ENCODE measurements at regions not wholly inside any gene's neighbourhood (a gene's known extent, or its start where the extent isn't known, plus 50 kb on each side); places are given as distances from the start of the nearest gene placed in this dataset.

GRCh38 chr10:8289186-8289924 lies 234.9 kb downstream of the GATA3 start:
- Histone ChIP-seq H3K36me3 (no peaks in the 10 kb centered on the region), H3K4me3 (no peak overlapping the region), H3K27ac (no peak overlapping the region), H3K27me3 (no peaks in the 10 kb centered on the region), H3K9me3 (no peaks in the 10 kb centered on the region), H3K4me1 (no peaks in the 10 kb centered on the region)
- no peak for DNase-seq
- intact Hi-C loops (cut with DNase I): no loop called here
- no peak for TF ChIP-seq CTCF (IDR thresholded peaks at IDR 0.05)
- no peak for ATAC-seq

- Histone ChIP-seq H3K27ac (no peak overlapping the region), H3K36me3 (no peaks in the 10 kb centered on the region), H3K4me3 (no peak overlapping the region), H3K27me3 (peaks cover 11% of the 10 kb centered on the region), H3K4me1 (no peaks in the 10 kb centered on the region), H3K9me3 (no peaks in the 10 kb centered on the region)
- DNase-seq (no peak), ATAC-seq (no peak)
- intact Hi-C loops (cut with DNase I): no loop called here
- TF ChIP-seq CTCF (IDR thresholded peaks at IDR 0.05): no peak
These were observed 240.3 kb downstream of the GATA3 start for GRCh38 chr10:8294779-8295178.

- H3K4me1 ChIP-seq: no peaks in the 10 kb centered on the region
- H3K36me3 ChIP-seq: no peaks in the 10 kb centered on the region
- intact Hi-C loops (cut with DNase I): no loop called here
- peaks cover 11% of the 10 kb centered on the region for H3K27me3 ChIP-seq
- no peak for TF ChIP-seq CTCF (IDR thresholded peaks at IDR 0.05)
- DNase-seq (no peak), ATAC-seq (no peak)
- no peak overlapping the region for H3K27ac ChIP-seq
- H3K9me3 ChIP-seq: no peaks in the 10 kb centered on the region
- no peak overlapping the region for H3K4me3 ChIP-seq
These were observed 240.8 kb downstream of the GATA3 start for GRCh38 chr10:8295311-8295710.

- Histone ChIP-seq H3K36me3 (no peaks in the 10 kb centered on the region), H3K9me3 (no peaks in the 10 kb centered on the region), H3K4me1 (no peaks in the 10 kb centered on the region), H3K4me3 (no peak overlapping the region), H3K27me3 (peaks cover 11% of the 10 kb centered on the region), H3K27ac (no peak overlapping the region)
- intact Hi-C loops (cut with DNase I): no loop called here
- ATAC-seq (no peak), DNase-seq (no peak)
- no peak for TF ChIP-seq CTCF (IDR thresholded peaks at IDR 0.05)
These were observed 241.7 kb downstream of the GATA3 start for GRCh38 chr10:8296090-8296733.

- no peaks in the 10 kb centered on the region for H3K36me3 ChIP-seq
- no peak overlapping the region for H3K4me3 ChIP-seq
- intact Hi-C loops (cut with DNase I): no loop called here
- ATAC-seq (no peak), DNase-seq (no peak)
- H3K9me3 ChIP-seq: no peaks in the 10 kb centered on the region
- no peak for TF ChIP-seq CTCF (IDR thresholded peaks at IDR 0.05)
- H3K27ac ChIP-seq: no peak overlapping the region
- H3K4me1 ChIP-seq: no peaks in the 10 kb centered on the region
- peaks cover 11% of the 10 kb centered on the region for H3K27me3 ChIP-seq
These were observed 242.2 kb downstream of the GATA3 start for GRCh38 chr10:8296734-8297101.
